RPMI7951 (cell line): ENCODE measurements at regions not wholly inside any gene's neighbourhood (a gene's known extent, or its start where the extent isn't known, plus 50 kb on each side); places are given as distances from the start of the nearest gene placed in this dataset.

Experiments
- DNase-seq: peaks from one replicate; pipeline ENCODE4 v3.0.0-alpha.2; 2012; ENCODE audit warnings: low read depth

- DNase-seq = peak; percentile 41
These were observed 331.9 kb downstream of the TGFB2 start for GRCh38 chr1:218677026-218677425.

- DNase-seq = no peak
These were observed 334.3 kb downstream of the TGFB2 start for GRCh38 chr1:218679391-218679790.

- no peak for DNase-seq
These were observed 335.0 kb downstream of the TGFB2 start for GRCh38 chr1:218679988-218680748.

GRCh38 chr1:218683242-218683641 lies 338.1 kb downstream of the TGFB2 start:
- DNase-seq = no peak

- DNase-seq = peak; percentile 48
These were observed 341.1 kb downstream of the TGFB2 start for GRCh38 chr1:218686258-218686657.

GRCh38 chr1:218686761-218687160 lies 341.6 kb downstream of the TGFB2 start:
- no peak for DNase-seq

- DNase-seq = no peak
These were observed 347.7 kb downstream of the TGFB2 start for GRCh38 chr1:218692808-218693207.

- DNase-seq = no peak
These were observed 348.5 kb downstream of the TGFB2 start for GRCh38 chr1:218693599-218693998.

GRCh38 chr1:218694085-218694484 lies 348.9 kb downstream of the TGFB2 start:
- DNase-seq = no peak

- DNase-seq = no peak
These were observed 349.5 kb downstream of the TGFB2 start for GRCh38 chr1:218694636-218695035.

- no peak for DNase-seq
These were observed 350.4 kb downstream of the TGFB2 start for GRCh38 chr1:218695525-218695924.

- DNase-seq = no peak
These were observed 353.0 kb downstream of the TGFB2 start for GRCh38 chr1:218698141-218698540.

GRCh38 chr1:218699421-218699820 lies 354.3 kb downstream of the TGFB2 start:
- no peak for DNase-seq

GRCh38 chr1:218699865-218700264 lies 354.7 kb downstream of the TGFB2 start:
- no peak for DNase-seq

- DNase-seq = no peak
These were observed 355.5 kb downstream of the TGFB2 start for GRCh38 chr1:218700666-218701065.

GRCh38 chr1:218701131-218701530 lies 356.0 kb downstream of the TGFB2 start:
- no peak for DNase-seq

- no peak for DNase-seq
These were observed 357.6 kb downstream of the TGFB2 start for GRCh38 chr1:218702775-218703174.

- no peak for DNase-seq
These were observed 358.7 kb downstream of the TGFB2 start for GRCh38 chr1:218703836-218704235.

GRCh38 chr1:218705391-218705790 lies 360.3 kb downstream of the TGFB2 start:
- DNase-seq = peak; percentile 32

- DNase-seq = peak; percentile 97
These were observed 361.1 kb downstream of the TGFB2 start for GRCh38 chr1:218705911-218706893.

GRCh38 chr1:218711001-218711400 lies 365.9 kb downstream of the TGFB2 start:
- no peak for DNase-seq

GRCh38 chr1:218711884-218712674 lies 366.9 kb downstream of the TGFB2 start:
- peak; percentile 59 for DNase-seq
